ENCODE measurements at regions not wholly inside any gene's neighbourhood (a gene's known extent, or its start where the extent isn't known, plus 50 kb on each side); places are given as distances from the start of the nearest gene placed in this dataset.

- TF ChIP-seq POLR2A (IDR thresholded peaks at IDR 0.05) (no peak), EP300 (IDR thresholded peaks at IDR 0.05) (no peak), CTCF (IDR thresholded peaks at IDR 0.05) (no peak)
- DNase-seq (ENCODE audit: low spot score in 2 of 2) = no peak
- H3K27me3 ChIP-seq = no peaks in the 10 kb centered on the region
- H3K4me1 ChIP-seq = no peaks in the 10 kb centered on the region
- WGBS, 2 donors = 96 to 100% methylated on average over 1 of the region's 1 CpG
- H3K27ac ChIP-seq = no peak overlapping the region
- no peak overlapping the region for H3K4me3 ChIP-seq
- H3K36me3 ChIP-seq = no peaks in the 10 kb centered on the region
- H3K9me3 ChIP-seq = no peaks in the 10 kb centered on the region
Measured at GRCh38 chr7:118971706-118972105, 747.2 kb downstream of the ANKRD7 start.

GRCh38 chr7:118974836-118975235 lies 750.3 kb downstream of the ANKRD7 start:
- TF ChIP-seq POLR2A (IDR thresholded peaks at IDR 0.05) (no peak), EP300 (IDR thresholded peaks at IDR 0.05) (no peak), CTCF (IDR thresholded peaks at IDR 0.05) (no peak)
- WGBS, 2 donors = 43 to 54% methylated on average over 1 of the region's 1 CpG

GRCh38 chr7:118995350-118995749 lies 770.8 kb downstream of the ANKRD7 start:
- Histone ChIP-seq H3K9me3 (no peaks in the 10 kb centered on the region), H3K4me1 (no peaks in the 10 kb centered on the region), H3K27ac (no peak overlapping the region), H3K27me3 (no peaks in the 10 kb centered on the region), H3K4me3 (no peak overlapping the region), H3K36me3 (no peaks in the 10 kb centered on the region)
- 71 to 77% methylated on average over 1 of the region's 1 CpG for WGBS, 2 donors
- TF ChIP-seq CTCF (IDR thresholded peaks at IDR 0.05) = no peak
- no peak for TF ChIP-seq EP300 (IDR thresholded peaks at IDR 0.05)
- TF ChIP-seq POLR2A (IDR thresholded peaks at IDR 0.05) = no peak
- no peak for DNase-seq (ENCODE audit: low spot score in 2 of 2)

More at GRCh38 chr7:118974836-118975235, 750.3 kb downstream of the ANKRD7 start:
- no peaks in the 10 kb centered on the region for H3K27me3 ChIP-seq
- H3K4me1 ChIP-seq = no peaks in the 10 kb centered on the region
- H3K27ac ChIP-seq = no peak overlapping the region
- H3K4me3 ChIP-seq = no peak overlapping the region
- no peak for DNase-seq (ENCODE audit: low spot score in 2 of 2)
- H3K36me3 ChIP-seq = no peaks in the 10 kb centered on the region
- no peaks in the 10 kb centered on the region for H3K9me3 ChIP-seq

- DNase-seq (ENCODE audit: low spot score in 2 of 2) = no peak
- no peak overlapping the region for H3K4me3 ChIP-seq
- H3K27me3 ChIP-seq = no peaks in the 10 kb centered on the region
- no peaks in the 10 kb centered on the region for H3K4me1 ChIP-seq
- H3K9me3 ChIP-seq = no peaks in the 10 kb centered on the region
- no peaks in the 10 kb centered on the region for H3K36me3 ChIP-seq
- H3K27ac ChIP-seq = no peak overlapping the region
- TF ChIP-seq CTCF (IDR thresholded peaks at IDR 0.05) (no peak), EP300 (IDR thresholded peaks at IDR 0.05) (no peak), POLR2A (IDR thresholded peaks at IDR 0.05) (no peak)
Measured at GRCh38 chr7:119007236-119007635, 782.7 kb downstream of the ANKRD7 start.

- no peak overlapping the region for H3K4me3 ChIP-seq
- no peaks in the 10 kb centered on the region for H3K4me1 ChIP-seq
- no peaks in the 10 kb centered on the region for H3K36me3 ChIP-seq
- no peaks in the 10 kb centered on the region for H3K9me3 ChIP-seq
- H3K27ac ChIP-seq = no peak overlapping the region
- no peak for TF ChIP-seq EP300 (IDR thresholded peaks at IDR 0.05)
- TF ChIP-seq CTCF (IDR thresholded peaks at IDR 0.05) = no peak
- no peak for TF ChIP-seq POLR2A (IDR thresholded peaks at IDR 0.05)
- no peaks in the 10 kb centered on the region for H3K27me3 ChIP-seq
- WGBS, 2 donors = 75 to 94% methylated on average over 1 of the region's 1 CpG
- DNase-seq (ENCODE audit: low spot score in 2 of 2) = no peak
Measured at GRCh38 chr7:119010635-119011034, 786.1 kb downstream of the ANKRD7 start.

All from tibial nerve (tissue), 4 donors.